NT2/D1 (cell line): ENCODE measurements at regions not wholly inside any gene's neighbourhood (a gene's known extent, or its start where the extent isn't known, plus 50 kb on each side); places are given as distances from the start of the nearest gene placed in this dataset.

Experiments
- SUZ12 ChIP-seq: IDR thresholded peaks from 2 replicates; pipeline ENCODE4 v1.6.1; 2011; ENCODE audit not compliant: insufficient read length, insufficient read depth; ENCODE audit errors: extremely low read depth
- ZNF274 ChIP-seq: IDR thresholded peaks from 2 replicates; pipeline ENCODE4 v1.6.1; 2011; ENCODE audit warnings: mild to moderate bottlenecking, low read depth, low read length

DNA sequence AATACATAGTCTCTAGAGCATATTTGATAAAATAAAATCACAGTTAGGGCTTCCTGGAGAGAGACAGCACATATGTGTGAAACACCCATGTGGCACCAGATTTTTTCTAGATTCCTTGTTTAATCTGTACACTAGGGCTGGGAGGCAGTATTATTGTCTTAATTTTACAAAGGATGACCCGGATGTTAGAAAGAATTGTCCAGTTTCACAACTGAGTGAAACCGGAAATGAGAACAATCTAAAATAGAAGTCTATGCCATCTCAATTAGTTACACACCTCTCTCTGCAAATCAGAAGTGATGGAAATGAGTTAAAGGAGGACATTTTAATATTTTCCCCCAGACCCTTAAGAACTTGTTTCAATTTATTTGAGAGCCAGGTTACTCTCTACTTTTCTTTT is 463.7 kb upstream of the DSEL start:
- TF ChIP-seq ZNF274 = no peak
- TF ChIP-seq SUZ12 = no peak
